RWPE1 (cell line): ENCODE measurements at regions not wholly inside any gene's neighbourhood (a gene's known extent, or its start where the extent isn't known, plus 50 kb on each side); places are given as distances from the start of the nearest gene placed in this dataset.

Experiments used
- CTCF ChIA-PET: fragments of 350-600 bp; sonication (Branson Sonifier 250); formaldehyde crosslinking; extraction: SDS; loops from one replicate; lab custom pipeline; 2021; lab: Yijun Ruan, JAX
- POLR2A ChIA-PET: fragments of 400-600 bp; formaldehyde crosslinking; extraction: SDS; loops from one replicate; lab custom pipeline; 2020; ENCODE audit warnings: antibody characterized with exemption; ENCODE audit not compliant: low non-redundant PET; lab: Yijun Ruan, JAX
- DNase-seq: peaks from one replicate; pipeline ENCODE4 v3.0.0; 2012; ENCODE audit warnings: low spot score
- H3K27ac ChIP-seq: fragments of 450-650 bp; 2 replicates; pipeline ENCODE4 v1.5.1; 2017
- TF ChIP-seq, protein P1 (sequence below): fragments of 450-650 bp; conservative IDR thresholded peaks from 2 replicates; pipeline ENCODE4 v1.5.1; 2017; ENCODE audit warnings: low read depth, mild to moderate bottlenecking

DNA sequence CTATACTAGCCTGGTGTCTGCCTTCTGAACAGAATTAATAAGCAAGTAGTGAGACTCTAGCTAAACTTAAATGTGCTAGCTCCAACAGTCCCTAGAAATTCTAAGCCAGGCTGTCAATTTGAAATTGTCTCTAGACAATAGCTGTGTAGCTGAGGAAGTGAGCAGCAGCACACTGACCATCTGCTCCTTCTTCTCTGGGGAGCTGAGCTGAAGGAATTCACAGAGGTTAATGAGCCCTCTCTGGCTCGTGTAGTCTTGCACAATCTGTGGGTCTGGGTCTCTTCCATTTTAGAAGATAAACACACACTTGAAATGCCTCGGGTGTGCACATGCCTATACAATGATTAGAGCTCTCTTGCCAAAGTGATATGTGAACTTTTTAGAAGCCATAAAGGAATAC lies 63.5 kb upstream of the BARX1 start:
- POLR2A ChIA-PET, result no interaction called here
- TF ChIP-seq, protein P1, sequence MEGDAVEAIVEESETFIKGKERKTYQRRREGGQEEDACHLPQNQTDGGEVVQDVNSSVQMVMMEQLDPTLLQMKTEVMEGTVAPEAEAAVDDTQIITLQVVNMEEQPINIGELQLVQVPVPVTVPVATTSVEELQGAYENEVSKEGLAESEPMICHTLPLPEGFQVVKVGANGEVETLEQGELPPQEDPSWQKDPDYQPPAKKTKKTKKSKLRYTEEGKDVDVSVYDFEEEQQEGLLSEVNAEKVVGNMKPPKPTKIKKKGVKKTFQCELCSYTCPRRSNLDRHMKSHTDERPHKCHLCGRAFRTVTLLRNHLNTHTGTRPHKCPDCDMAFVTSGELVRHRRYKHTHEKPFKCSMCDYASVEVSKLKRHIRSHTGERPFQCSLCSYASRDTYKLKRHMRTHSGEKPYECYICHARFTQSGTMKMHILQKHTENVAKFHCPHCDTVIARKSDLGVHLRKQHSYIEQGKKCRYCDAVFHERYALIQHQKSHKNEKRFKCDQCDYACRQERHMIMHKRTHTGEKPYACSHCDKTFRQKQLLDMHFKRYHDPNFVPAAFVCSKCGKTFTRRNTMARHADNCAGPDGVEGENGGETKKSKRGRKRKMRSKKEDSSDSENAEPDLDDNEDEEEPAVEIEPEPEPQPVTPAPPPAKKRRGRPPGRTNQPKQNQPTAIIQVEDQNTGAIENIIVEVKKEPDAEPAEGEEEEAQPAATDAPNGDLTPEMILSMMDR, result no peak
- DNase-seq, result no peak
- no peak overlapping the region for H3K27ac ChIP-seq
- CTCF ChIA-PET, result interaction anchor here (1.5 kb wide), 1 partner anchor 195 kb away, joined by 4 read pairs; no protein-coding TSS in a partner anchor

DNA sequence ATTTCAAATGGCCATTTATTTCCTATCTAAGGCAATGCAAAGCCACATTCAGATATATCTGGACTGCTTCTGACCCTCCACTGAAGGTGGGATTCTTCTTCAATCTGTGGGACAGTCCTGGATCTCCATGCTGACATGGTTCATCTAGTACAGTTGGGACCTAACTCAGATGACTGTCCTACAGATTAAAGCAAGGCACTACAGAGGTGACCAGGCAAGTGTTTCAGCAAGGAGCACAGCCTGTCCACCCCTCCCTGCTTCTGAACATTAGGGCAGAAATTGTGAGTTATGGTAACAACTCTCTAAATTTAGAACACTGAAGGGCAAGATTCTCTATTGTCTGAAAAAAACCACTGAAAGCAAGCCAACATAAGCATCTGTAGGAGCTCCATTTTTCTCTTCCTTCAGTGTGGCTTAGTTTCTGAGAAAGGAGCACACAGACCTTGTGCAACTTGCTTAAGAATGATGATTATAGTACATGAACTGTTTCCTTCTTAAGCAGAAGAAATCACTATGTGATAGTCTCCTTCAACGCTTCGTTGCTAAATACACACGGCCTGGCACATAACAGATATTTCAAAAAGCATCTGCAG lies 62.9 kb upstream of the BARX1 start:
- ChIA-PET POLR2A (no interaction called here), CTCF (interaction anchor here (1.5 kb wide), 1 partner anchor 195 kb away, joined by 4 read pairs; no protein-coding TSS in a partner anchor)
- H3K27ac ChIP-seq, result no peak overlapping the region
- TF ChIP-seq, protein P1, result no peak
- DNase-seq, result no peak

DNA sequence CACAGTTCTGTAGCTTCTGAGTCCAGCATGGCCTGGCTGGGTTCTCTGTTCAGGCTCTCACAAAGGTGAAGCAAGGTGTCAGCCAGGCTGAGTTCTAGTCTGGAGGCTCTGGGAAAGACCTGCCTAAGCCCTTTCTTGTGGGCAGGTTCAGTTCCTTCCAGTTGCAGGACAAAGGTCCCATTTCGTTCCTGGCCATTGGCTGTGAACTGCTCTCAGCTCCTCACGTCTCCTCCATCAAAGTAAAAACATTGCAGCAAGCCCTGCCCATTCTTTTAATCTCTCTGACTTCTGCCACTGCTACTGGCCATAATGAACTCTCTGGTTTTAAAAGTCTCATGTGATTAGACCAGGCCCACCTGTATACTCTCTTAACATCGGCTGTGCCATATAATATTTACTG lies 61.6 kb upstream of the BARX1 start:
- H3K27ac ChIP-seq, result no peak overlapping the region
- no peak for DNase-seq
- ChIA-PET CTCF (no interaction called here), POLR2A (no interaction called here)
- TF ChIP-seq, protein P1, result no peak

DNA sequence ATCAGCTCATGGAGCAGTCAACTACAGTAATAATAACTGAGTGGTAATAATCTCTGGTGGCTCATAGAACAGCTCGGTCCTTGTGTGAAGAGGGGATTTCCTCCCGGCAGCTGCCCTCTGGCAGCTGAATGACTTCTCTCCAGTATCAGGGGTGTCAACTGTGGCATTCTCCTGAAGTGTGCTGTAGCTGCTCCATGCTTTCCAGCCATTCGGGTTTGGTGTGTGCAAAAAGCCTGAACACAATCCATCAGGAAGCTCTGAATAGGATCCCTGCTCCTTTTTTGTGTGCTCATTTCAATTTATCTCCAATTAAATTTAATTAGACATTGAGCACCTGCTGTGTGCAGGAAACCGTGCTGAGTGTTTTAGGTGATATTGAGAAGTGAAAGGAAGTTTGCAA lies 59.8 kb upstream of the BARX1 start:
- POLR2A ChIA-PET, result no interaction called here
- DNase-seq, result no peak
- TF ChIP-seq, protein P1, result no peak
- no peak overlapping the region for H3K27ac ChIP-seq
- CTCF ChIA-PET, result interaction anchor here (0.6 to 3.8 kb wide), 12 partner anchors 17 to 333 kb away, joined by 3 to 68 read pairs (median 4); no protein-coding TSS in a partner anchor

DNA sequence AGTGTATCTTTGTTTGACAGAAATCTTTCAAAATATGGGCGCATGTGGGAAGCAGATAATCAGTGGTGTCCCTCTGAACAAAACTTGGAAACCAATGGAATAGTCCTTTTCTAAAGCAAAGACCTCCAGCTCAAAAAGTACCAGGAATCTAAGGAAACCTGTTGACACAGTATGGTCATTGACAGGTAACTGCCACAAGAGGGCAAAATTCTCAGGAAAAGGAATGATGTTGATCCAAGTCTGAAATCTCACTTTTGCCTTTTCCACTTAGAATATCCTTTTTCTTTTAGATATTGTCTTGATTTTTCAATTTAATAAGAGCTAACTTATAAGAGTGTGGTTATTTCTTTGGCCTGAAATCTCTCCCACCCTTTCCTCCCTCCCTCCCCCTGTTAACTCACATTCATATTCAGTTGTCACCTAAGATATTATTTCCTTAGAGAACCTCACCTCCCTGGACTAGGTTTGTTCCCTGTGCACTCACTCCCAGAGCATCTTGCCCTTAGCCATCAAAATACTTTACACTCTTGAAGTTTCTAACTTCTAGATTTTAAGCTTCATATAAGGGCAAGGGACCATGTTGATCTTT lies 59.0 kb upstream of the BARX1 start:
- peak; percentile 73 for DNase-seq
- POLR2A ChIA-PET, result no interaction called here
- TF ChIP-seq, protein P1, result peak; percentile 87
- CTCF ChIA-PET, result interaction anchor here (0.5 to 3.8 kb wide), 39 partner anchors 9 to 1641 kb away, joined by 3 to 68 read pairs (median 4); partner anchors contain the start of gene PTPDC1
- H3K27ac ChIP-seq, result no peak overlapping the region

DNA sequence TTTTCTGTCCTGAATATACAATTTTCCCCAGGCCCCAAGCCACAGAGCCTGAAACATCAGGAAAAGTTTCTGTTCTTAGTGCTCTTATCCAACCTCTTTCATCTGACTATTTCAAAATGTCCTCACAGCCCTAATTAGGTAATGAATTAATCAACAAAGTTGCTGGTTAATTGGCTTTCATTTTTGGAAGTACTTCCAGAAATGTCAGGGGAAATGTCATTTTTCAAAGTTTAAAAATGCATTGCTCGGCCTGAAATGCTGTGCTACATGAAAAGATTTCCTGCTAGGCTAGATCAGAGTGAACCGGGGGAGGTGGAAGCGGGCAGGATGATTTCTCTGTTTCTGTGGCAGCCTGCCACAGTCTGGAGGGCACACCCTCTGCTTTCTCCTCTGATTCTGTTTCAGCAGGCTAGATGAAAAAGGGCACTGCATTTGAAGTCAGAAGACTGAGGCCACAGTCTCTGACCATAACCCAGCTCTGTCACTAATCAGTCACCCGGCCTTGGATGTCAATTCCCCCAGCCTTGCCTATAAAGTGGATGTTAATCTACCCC lies 55.9 kb upstream of the BARX1 start:
- TF ChIP-seq, protein P1, result no peak
- no peak overlapping the region for H3K27ac ChIP-seq
- no peak for DNase-seq
- ChIA-PET POLR2A (no interaction called here), CTCF (interaction anchor here (0.7 kb wide), 1 partner anchor 11 kb away, joined by 4 read pairs; no protein-coding TSS in a partner anchor)
